HG02571 (cell line): ENCODE measurements at regions not wholly inside any gene's neighbourhood (a gene's known extent, or its start where the extent isn't known, plus 50 kb on each side); places are given as distances from the start of the nearest gene placed in this dataset.
"Not testable (repeated sequence)": the region's sequence is repeated elsewhere in the genome, so short reads cannot be mapped to it uniquely, and the experiment has no call there.

Source experiments
- ATAC-seq: cut with Tn5 transposase; IDR thresholded peaks from one replicate; pipeline ENCODE4 v1.9.1; 2021; ENCODE audit warnings: mild to moderate bottlenecking, moderate library complexity; ENCODE audit not compliant: unreplicated experiment

DNA sequence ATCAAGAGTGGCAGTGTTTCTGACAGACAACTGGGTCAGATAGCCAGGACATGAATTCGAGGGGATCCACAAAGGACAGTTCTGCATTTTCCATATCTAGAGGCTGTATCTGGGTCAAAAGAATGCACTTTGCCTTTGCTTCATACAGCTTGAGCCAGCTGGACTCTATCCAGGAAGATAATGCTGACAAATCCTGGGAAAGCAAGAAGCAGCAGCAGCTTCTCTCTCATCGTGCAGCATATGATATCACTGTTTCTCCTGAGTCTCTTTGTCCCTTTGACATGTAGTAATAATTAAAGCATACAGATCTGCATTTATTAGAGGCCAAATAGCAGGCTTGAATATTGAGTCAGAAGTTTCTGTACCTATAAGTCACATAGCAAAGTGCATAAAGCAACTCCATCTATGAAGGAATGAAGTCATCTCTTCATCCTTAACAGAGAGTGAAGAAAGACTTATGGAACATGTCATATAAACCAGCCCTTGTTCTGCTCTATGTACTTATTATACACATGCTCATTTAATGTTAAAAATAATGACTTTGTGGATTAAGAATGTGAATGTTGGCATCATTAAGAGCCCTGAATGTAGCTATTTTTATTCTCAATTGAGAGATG lies 236.8 kb upstream of the GBE1 start:
- ATAC-seq = no peak

- ATAC-seq = no peak
These were observed 235.9 kb upstream of the GBE1 start for GRCh38 chr3:81997390-81997789.

DNA sequence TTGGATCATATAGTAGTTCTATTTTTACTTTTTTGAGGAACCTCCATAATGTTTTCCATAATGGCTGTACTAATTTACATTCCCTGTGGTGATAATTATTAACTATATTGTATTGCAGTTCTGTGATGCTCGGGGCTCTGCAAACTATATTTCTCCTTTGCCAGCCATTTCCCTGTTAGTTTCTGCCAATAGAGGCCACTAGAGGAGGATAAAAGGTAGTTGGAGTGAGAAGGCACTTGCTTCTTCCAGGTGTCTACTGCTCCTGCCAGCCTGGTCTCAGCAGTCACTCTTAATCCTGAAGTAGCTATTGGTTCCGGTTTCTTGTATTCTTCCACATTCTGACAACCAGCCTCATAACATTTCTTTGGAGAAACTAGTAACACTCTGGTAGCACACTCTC lies 233.9 kb upstream of the GBE1 start:
- no peak for ATAC-seq

GRCh38 chr3:81989758-81990157 lies 228.3 kb upstream of the GBE1 start:
- ATAC-seq = no peak

DNA sequence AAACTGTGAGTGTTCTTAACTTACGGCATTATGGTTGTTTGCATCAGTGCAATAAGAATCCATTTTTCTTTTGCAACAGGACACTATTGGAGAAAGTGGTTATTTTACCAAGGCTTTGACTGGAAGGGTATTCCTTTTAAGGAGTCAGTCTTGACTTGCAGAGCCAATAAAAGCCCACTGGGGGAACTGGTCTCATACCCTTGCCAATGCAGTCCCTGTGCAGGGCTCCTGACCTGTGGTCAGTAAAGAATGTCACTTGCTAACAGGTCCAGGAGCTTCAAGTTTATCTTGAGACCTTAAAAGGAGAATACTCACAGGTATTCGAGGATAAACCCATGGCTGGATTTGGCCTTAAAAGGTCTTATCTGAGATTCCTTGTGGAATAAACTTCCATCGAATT lies 227.8 kb upstream of the GBE1 start:
- ATAC-seq = no peak

DNA sequence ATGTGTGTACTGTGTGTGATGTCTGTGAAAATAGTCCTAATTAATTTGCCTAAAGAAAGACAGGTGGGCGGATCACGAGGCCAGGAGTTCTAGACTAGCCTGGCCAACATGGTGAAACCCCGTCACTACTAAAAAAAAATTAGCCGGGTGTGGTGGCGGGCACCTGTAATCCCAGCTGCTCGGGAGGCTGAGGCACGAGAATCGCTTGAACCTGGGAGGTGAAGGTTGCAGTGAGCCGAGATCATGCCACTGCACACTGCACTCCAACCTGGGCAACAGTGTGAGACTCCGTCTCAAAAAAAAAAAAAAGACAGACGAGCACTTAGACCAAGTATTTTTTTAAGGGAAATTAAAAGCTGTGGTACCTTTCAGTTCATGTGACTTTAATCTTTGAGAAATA lies 226.0 kb upstream of the GBE1 start:
- not testable (repeated sequence) for ATAC-seq

GRCh38 chr3:81985996-81986723 lies 224.7 kb upstream of the GBE1 start:
- ATAC-seq = no peak

GRCh38 chr3:81983382-81983781 lies 221.9 kb upstream of the GBE1 start:
- ATAC-seq = no peak

- ATAC-seq = no peak
These were observed 219.4 kb upstream of the GBE1 start for GRCh38 chr3:81980596-81981494.

GRCh38 chr3:81974751-81975150 lies 213.3 kb upstream of the GBE1 start:
- no peak for ATAC-seq

GRCh38 chr3:81968658-81969057 lies 207.2 kb upstream of the GBE1 start:
- ATAC-seq = no peak

DNA sequence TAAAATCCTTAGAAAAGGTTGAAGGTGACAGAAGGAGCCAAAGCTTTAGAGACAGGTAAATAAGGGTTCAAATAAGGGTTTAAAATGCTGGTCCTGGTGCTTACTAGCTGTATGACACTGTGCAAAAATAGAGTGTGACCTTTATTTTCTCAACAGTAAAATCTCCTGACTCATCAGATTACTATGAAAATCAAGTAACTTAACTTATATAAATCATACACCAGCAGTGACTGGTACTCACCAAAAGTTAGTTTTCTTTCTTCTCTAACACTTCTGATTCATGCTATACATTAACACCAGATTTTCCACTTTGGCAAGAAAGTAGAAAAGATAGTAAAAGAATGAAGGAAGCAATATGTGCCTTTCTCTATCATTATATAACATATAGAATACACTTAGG lies 205.9 kb upstream of the GBE1 start:
- no peak for ATAC-seq

GRCh38 chr3:81965696-81966095 lies 204.3 kb upstream of the GBE1 start:
- no peak for ATAC-seq

GRCh38 chr3:81962396-81962795 lies 201.0 kb upstream of the GBE1 start:
- ATAC-seq = no peak

- ATAC-seq = no peak
These were observed 197.7 kb upstream of the GBE1 start for GRCh38 chr3:81958972-81959640.

DNA sequence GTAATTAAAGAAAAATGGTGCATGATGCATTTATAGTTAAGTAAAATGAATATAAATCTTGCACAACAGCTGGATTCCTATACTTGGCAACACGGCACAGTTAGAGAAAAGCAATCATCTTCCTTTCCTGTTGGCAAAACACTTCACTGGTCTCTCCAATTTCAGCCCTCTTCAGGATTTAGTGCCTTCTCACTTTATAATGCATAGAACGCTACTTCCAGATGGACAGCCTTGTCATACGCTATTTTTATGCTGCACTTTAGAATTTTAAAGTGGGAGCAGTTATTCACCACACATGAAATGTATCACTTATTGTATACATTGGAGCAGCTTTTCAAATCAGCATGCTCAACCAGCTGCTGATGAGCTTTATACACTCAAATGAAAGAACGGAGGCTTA lies 194.4 kb upstream of the GBE1 start:
- ATAC-seq = no peak

GRCh38 chr3:81953111-81953510 lies 191.7 kb upstream of the GBE1 start:
- ATAC-seq = no peak

DNA sequence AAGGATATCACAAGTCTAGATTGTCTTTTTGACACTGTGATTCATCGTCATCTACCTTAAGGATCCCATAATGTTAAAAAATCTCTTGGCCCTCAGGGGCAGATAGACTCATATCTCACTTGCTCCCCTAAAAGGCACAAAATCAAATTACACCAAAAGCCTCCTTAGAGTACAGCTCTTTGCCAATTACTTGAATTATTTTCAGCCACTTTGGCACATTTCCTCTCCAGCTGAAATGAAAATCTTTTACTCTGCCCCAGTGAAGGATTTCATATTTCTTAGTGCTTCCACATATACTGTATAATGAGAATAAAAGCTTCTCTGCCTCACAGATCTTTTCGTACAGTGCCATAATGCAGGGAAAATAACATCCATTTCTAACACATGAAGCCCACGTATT lies 190.7 kb upstream of the GBE1 start:
- no peak for ATAC-seq

DNA sequence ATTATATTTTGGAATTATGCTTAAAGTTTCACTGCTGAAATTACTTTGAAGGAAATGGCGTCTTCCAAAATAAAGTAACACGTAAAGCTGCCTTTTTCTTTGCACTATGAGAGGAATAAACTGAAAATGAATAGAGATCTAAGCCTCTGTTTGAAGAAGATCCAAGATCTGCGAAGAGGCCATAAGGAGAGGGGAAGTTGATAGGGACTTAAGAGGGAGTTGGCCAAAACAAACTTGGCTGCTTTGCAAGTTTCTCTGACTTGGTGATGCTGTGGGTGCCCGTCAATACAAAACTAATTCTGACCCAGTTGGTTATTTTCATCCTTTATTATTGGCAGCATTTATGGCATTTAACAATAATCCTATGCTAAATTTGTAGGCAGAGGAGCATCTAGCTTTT lies 190.2 kb upstream of the GBE1 start:
- ATAC-seq = no peak

- ATAC-seq = no peak
These were observed 189.7 kb upstream of the GBE1 start for GRCh38 chr3:81951106-81951505.

DNA sequence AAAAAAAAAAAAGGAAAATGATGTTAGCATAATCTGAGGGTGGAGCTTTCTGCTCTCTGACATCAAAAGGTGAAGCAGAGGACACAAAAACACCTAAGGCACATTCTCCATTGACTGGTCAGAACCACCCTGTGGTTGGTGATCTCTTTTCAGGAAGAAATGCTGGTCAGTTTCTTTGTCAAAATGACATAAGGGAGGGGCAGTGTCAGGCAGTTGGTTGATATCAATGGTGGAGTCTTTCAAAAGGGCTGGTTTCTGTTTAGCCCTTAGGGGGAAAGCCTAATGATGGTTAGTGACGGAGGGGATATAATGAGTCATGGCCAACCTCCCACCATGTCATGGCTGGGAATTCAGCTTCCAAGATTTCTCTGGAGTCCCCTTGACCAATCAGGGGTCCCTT lies 185.9 kb upstream of the GBE1 start:
- ATAC-seq = no peak
